ENCODE measurements at regions not wholly inside any gene's neighbourhood (a gene's known extent, or its start where the extent isn't known, plus 50 kb on each side); places are given as distances from the start of the nearest gene placed in this dataset.

- no peak for DNase-seq (ENCODE audit: low spot score in 2 of 2)
- no peaks in the 10 kb centered on the region for H3K36me3 ChIP-seq
- no peak overlapping the region for H3K27ac ChIP-seq
- no peaks in the 10 kb centered on the region for H3K4me1 ChIP-seq
- H3K4me3 ChIP-seq, result no peak overlapping the region
- no peaks in the 10 kb centered on the region for H3K9me3 ChIP-seq
- no peaks in the 10 kb centered on the region for H3K27me3 ChIP-seq
- WGBS, result 59% methylated on average over 1 of the region's 1 CpG
- TF ChIP-seq EP300 (IDR thresholded peaks at IDR 0.05) (no peak), POLR2AphosphoS5 (IDR thresholded peaks at IDR 0.05) (no peak), CTCF (IDR thresholded peaks at IDR 0.05) (no peak), POLR2A (IDR thresholded peaks at IDR 0.05) (no peak)
Measured at GRCh38 chr2:17164550-17164949, 353.7 kb downstream of the RAD51AP2 start.

GRCh38 chr2:17163638-17164037 is 354.6 kb downstream of the RAD51AP2 start:
- H3K4me3 ChIP-seq, result no peak overlapping the region
- H3K4me1 ChIP-seq, result no peaks in the 10 kb centered on the region
- no peaks in the 10 kb centered on the region for H3K36me3 ChIP-seq
- DNase-seq (ENCODE audit: low spot score in 2 of 2), result no peak
- 66% methylated on average over 2 of the region's 2 CpGs for WGBS
- no peaks in the 10 kb centered on the region for H3K9me3 ChIP-seq
- no peaks in the 10 kb centered on the region for H3K27me3 ChIP-seq
- TF ChIP-seq CTCF (IDR thresholded peaks at IDR 0.05) (no peak), EP300 (IDR thresholded peaks at IDR 0.05) (no peak), POLR2AphosphoS5 (IDR thresholded peaks at IDR 0.05) (no peak), POLR2A (IDR thresholded peaks at IDR 0.05) (no peak)
- H3K27ac ChIP-seq, result no peak overlapping the region

DNA sequence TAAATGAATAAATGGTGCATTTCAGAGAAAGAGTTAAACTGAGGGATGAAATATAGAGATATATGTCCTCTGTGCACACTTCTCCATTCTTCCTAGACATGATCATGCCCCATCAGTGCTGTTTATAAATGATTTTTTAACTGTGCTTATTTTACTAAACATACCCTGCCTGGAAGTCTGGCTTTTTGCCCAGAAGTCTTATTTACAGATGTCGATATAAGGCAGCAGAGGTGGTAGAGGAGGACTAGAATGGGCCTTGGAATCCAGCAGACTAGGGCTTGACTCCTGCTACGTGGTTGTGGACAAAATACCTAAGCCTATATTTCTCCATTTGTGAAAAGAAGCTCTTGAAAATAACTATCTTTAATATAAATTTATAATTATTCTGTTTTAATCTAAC is 355.5 kb downstream of the RAD51AP2 start:
- no peak for TF ChIP-seq EP300 (IDR thresholded peaks at IDR 0.05)
- no peak for TF ChIP-seq POLR2AphosphoS5 (IDR thresholded peaks at IDR 0.05)
- TF ChIP-seq CTCF (IDR thresholded peaks at IDR 0.05), result no peak
- TF ChIP-seq POLR2A (IDR thresholded peaks at IDR 0.05), result no peak
- DNase-seq (ENCODE audit: low spot score in 2 of 2), result no peak
- Histone ChIP-seq H3K27ac (no peak overlapping the region), H3K9me3 (no peaks in the 10 kb centered on the region), H3K27me3 (no peaks in the 10 kb centered on the region), H3K36me3 (no peaks in the 10 kb centered on the region), H3K4me3 (no peak overlapping the region), H3K4me1 (no peaks in the 10 kb centered on the region)
- 54% methylated on average over 2 of the region's 2 CpGs for WGBS

GRCh38 chr2:17160594-17160993 is 357.6 kb downstream of the RAD51AP2 start:
- H3K9me3 ChIP-seq, result no peaks in the 10 kb centered on the region
- DNase-seq (ENCODE audit: low spot score in 2 of 2), result no peak
- WGBS, result 87% methylated on average over 1 of the region's 1 CpG
- H3K27me3 ChIP-seq, result no peaks in the 10 kb centered on the region
- H3K36me3 ChIP-seq, result no peaks in the 10 kb centered on the region
- H3K4me3 ChIP-seq, result no peak overlapping the region
- no peak for TF ChIP-seq CTCF (IDR thresholded peaks at IDR 0.05)
- TF ChIP-seq POLR2AphosphoS5 (IDR thresholded peaks at IDR 0.05), result no peak
- no peak for TF ChIP-seq EP300 (IDR thresholded peaks at IDR 0.05)
- TF ChIP-seq POLR2A (IDR thresholded peaks at IDR 0.05), result no peak
- H3K4me1 ChIP-seq, result no peaks in the 10 kb centered on the region
- no peak overlapping the region for H3K27ac ChIP-seq

DNA sequence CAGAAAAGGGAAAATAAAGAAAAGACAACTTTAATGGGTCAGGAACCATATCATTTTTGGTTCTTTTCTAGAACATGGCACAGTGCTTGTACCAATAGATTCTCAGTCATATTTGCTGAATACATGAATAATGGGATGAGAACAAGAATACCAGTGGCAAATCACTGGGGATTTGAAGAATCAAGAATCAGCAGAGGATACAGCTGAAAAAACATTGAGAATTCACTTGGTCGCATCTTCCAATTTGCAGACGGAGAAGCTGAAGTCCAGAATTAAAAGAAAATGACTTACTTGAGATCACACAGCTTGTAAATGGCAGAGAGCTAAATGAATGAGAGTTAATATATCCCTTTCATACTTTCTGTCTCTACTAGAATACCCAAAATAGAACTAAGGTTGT is 362.2 kb downstream of the RAD51AP2 start:
- no peaks in the 10 kb centered on the region for H3K9me3 ChIP-seq
- no peak overlapping the region for H3K27ac ChIP-seq
- no peaks in the 10 kb centered on the region for H3K36me3 ChIP-seq
- H3K4me3 ChIP-seq, result no peak overlapping the region
- TF ChIP-seq POLR2A (IDR thresholded peaks at IDR 0.05) (no peak), POLR2AphosphoS5 (IDR thresholded peaks at IDR 0.05) (no peak), CTCF (IDR thresholded peaks at IDR 0.05) (no peak), EP300 (IDR thresholded peaks at IDR 0.05) (no peak)
- no peak for DNase-seq (ENCODE audit: low spot score in 2 of 2)
- WGBS, result 76% methylated on average over 2 of the region's 2 CpGs
- no peaks in the 10 kb centered on the region for H3K4me1 ChIP-seq
- no peaks in the 10 kb centered on the region for H3K27me3 ChIP-seq

All from suprapubic skin (tissue), 4 donors.